Gastroesophageal sphincter (tissue), 4 donors: ENCODE measurements at regions not wholly inside any gene's neighbourhood (a gene's known extent, or its start where the extent isn't known, plus 50 kb on each side); places are given as distances from the start of the nearest gene placed in this dataset.

ENCODE experiments used
- ATAC-seq: fragments of 150-250 bp; one replicate; pipeline ENCODE4 v1.9.1; 2016; ENCODE audit warnings: mild to moderate bottlenecking, moderate library complexity
- H3K27ac ChIP-seq, 4 donors: fragments of 200-600 bp; sonication (generic) in 3 of 4; 1 replicate in 3 of 4; 2 replicates in 1 of 4; pipeline ENCODE4 v1.5.1; 2016 to 2019
- H3K27me3 ChIP-seq: fragments of 200-600 bp; sonication (generic); one replicate; pipeline ENCODE4 v1.5.1; 2019
- H3K36me3 ChIP-seq, 2 donors: fragments of 200-600 bp; sonication (generic); one replicate each; pipeline ENCODE4 v1.5.1; 2019; ENCODE audit warnings: control low read depth in 1 of 2
- H3K4me1 ChIP-seq, 3 donors: fragments of 200-600 bp; sonication (generic); 1 replicate in 2 of 3; 2 replicates in 1 of 3; pipeline ENCODE4 v1.5.1; 2016 to 2019; ENCODE audit warnings: control low read depth in 2 of 3
- H3K4me3 ChIP-seq, 2 donors: fragments of 200-600 bp; sonication (generic); one replicate each; pipeline ENCODE4 v1.5.1; 2019; ENCODE audit warnings: mild to moderate bottlenecking in 1 of 2, moderate library complexity in 1 of 2
- H3K9me3 ChIP-seq, 3 donors: fragments of 200-600 bp; sonication (generic); one replicate each; pipeline ENCODE4 v1.5.1; 2017 to 2019; ENCODE audit warnings: control low read depth in 2 of 3
- CTCF ChIP-seq, 4 experiments: fragments of 200-600 bp in 2 of 4; fragments of 450-650 bp in 2 of 4; sonication (generic) in 1 of 4; IDR thresholded peaks; one replicate each; pipeline ENCODE4 v1.5.1; 2017 to 2019; ENCODE audit warnings: antibody characterized with exemption in 4 of 4, mild to moderate bottlenecking in 2 of 4, moderate library complexity in 2 of 4
- EP300 ChIP-seq: sonication (generic); formaldehyde crosslinking; IDR thresholded peaks from one replicate; pipeline ENCODE4 v1.6.1; 2017; ENCODE audit warnings: antibody characterized with exemption, mild to moderate bottlenecking
- POLR2A ChIP-seq, 2 donors: fragments of 450-650 bp; IDR thresholded peaks; one replicate each; pipeline ENCODE4 v1.6.1; 2017; ENCODE audit warnings: antibody characterized with exemption in 2 of 2, mild to moderate bottlenecking in 2 of 2, moderate library complexity in 1 of 2
- POLR2AphosphoS5 ChIP-seq: sonication (generic); formaldehyde crosslinking; IDR thresholded peaks from one replicate; pipeline ENCODE4 v1.6.1; 2017; ENCODE audit warnings: antibody characterized with exemption
- WGBS, 2 donors: methylation state at CpG; one replicate each; pipeline ENCODE4 v1.1.5; 2018; ENCODE audit warnings: low coverage in 1 of 2; 5-methylcytosine and 5-hydroxymethylcytosine counted together

GRCh38 chr1:194227161-194227560, 1040.7 kb upstream of the B3GALT2 start:
- Histone ChIP-seq H3K4me1 (no peaks in the 10 kb centered on the region), H3K4me3 (no peak overlapping the region), H3K36me3 (no peaks in the 10 kb centered on the region), H3K27me3 (no peaks in the 10 kb centered on the region), H3K9me3 (no peaks in the 10 kb centered on the region), H3K27ac (no peak overlapping the region)
- no peak for TF ChIP-seq CTCF (IDR thresholded peaks at IDR 0.05)
- no peak for TF ChIP-seq EP300
- no peak for TF ChIP-seq POLR2AphosphoS5
- TF ChIP-seq POLR2A (IDR thresholded peaks at IDR 0.05): no peak
- WGBS, 2 donors: 40 to 58% methylated on average over 1 of the region's 1 CpG
- ATAC-seq: no peak

GRCh38 chr1:194225821-194226220, 1039.4 kb upstream of the B3GALT2 start:
- WGBS, 2 donors: 51 to 77% methylated on average over 2 of the region's 2 CpGs
- Histone ChIP-seq H3K9me3 (no peaks in the 10 kb centered on the region), H3K27me3 (no peaks in the 10 kb centered on the region), H3K4me3 (no peak overlapping the region), H3K4me1 (no peaks in the 10 kb centered on the region), H3K36me3 (no peaks in the 10 kb centered on the region), H3K27ac (no peak overlapping the region)
- TF ChIP-seq POLR2A (IDR thresholded peaks at IDR 0.05) (no peak), POLR2AphosphoS5 (no peak), EP300 (no peak), CTCF (IDR thresholded peaks at IDR 0.05) (no peak)
- ATAC-seq: no peak

- H3K4me1 ChIP-seq: no peaks in the 10 kb centered on the region
- ATAC-seq: no peak
- 75 to 88% methylated on average over 1 of the region's 1 CpG for WGBS, 2 donors
- no peaks in the 10 kb centered on the region for H3K27me3 ChIP-seq
- H3K4me3 ChIP-seq: no peak overlapping the region
- H3K36me3 ChIP-seq: no peaks in the 10 kb centered on the region
- no peak for TF ChIP-seq POLR2A (IDR thresholded peaks at IDR 0.05)
- no peak for TF ChIP-seq CTCF (IDR thresholded peaks at IDR 0.05)
- no peak for TF ChIP-seq EP300
- no peak for TF ChIP-seq POLR2AphosphoS5
- H3K9me3 ChIP-seq: no peaks in the 10 kb centered on the region
- no peak overlapping the region for H3K27ac ChIP-seq
Measured at GRCh38 chr1:194223596-194223995, 1037.2 kb upstream of the B3GALT2 start.

- 83 to 88% methylated on average over 1 of the region's 1 CpG for WGBS, 2 donors
- TF ChIP-seq POLR2AphosphoS5 (no peak), POLR2A (IDR thresholded peaks at IDR 0.05) (no peak), EP300 (no peak), CTCF (IDR thresholded peaks at IDR 0.05) (no peak)
- no peaks in the 10 kb centered on the region for H3K36me3 ChIP-seq
- no peaks in the 10 kb centered on the region for H3K4me1 ChIP-seq
- H3K9me3 ChIP-seq: no peaks in the 10 kb centered on the region
- no peak overlapping the region for H3K27ac ChIP-seq
- ATAC-seq: no peak
- no peak overlapping the region for H3K4me3 ChIP-seq
- no peaks in the 10 kb centered on the region for H3K27me3 ChIP-seq
Measured at GRCh38 chr1:194215448-194215847, 1029.0 kb upstream of the B3GALT2 start.

DNA sequence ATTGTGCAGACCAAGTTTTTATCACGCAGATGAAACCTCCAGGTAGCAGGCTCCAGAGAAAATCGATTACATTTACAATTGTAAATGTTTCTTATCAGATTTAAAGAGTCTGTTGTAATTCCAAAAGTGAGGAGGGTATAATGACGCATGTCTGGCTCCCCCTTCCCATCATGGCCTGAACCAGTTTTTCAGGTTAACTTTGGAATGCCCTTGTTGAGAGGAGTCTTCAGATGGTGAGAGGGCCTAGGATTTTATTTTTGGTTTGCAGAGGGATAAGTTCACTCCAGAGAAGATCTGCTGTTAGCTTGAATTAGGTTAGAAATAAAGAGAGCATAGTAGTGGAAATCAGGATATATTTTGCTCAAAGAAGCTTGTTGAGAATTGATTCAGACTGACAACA, 1028.3 kb upstream of the B3GALT2 start:
- 77 to 90% methylated on average over 3 of the region's 3 CpGs for WGBS, 2 donors
- Histone ChIP-seq H3K27me3 (no peaks in the 10 kb centered on the region), H3K9me3 (no peaks in the 10 kb centered on the region), H3K4me1 (no peaks in the 10 kb centered on the region), H3K27ac (no peak overlapping the region), H3K4me3 (no peak overlapping the region), H3K36me3 (no peaks in the 10 kb centered on the region)
- no peak for ATAC-seq
- no peak for TF ChIP-seq EP300
- TF ChIP-seq POLR2AphosphoS5: no peak
- TF ChIP-seq CTCF (IDR thresholded peaks at IDR 0.05): no peak
- TF ChIP-seq POLR2A (IDR thresholded peaks at IDR 0.05): no peak
